H9 (cell line): ENCODE measurements at regions not wholly inside any gene's neighbourhood (a gene's known extent, or its start where the extent isn't known, plus 50 kb on each side); places are given as distances from the start of the nearest gene placed in this dataset.

Experiments used
- DNase-seq: peaks from one replicate; pipeline ENCODE4 v3.0.0-alpha.2; 2017
- H2AFZ ChIP-seq: one replicate; pipeline ENCODE4 v1.6.1; 2013; ENCODE audit warnings: mild to moderate bottlenecking, low read length, control low read depth, moderate library complexity
- H2AK5ac ChIP-seq: 2 replicates; pipeline ENCODE4 v1.6.1; 2013; ENCODE audit warnings: low read length, control low read depth, mixed read lengths; ENCODE audit not compliant: insufficient read length
- H2BK120ac ChIP-seq: one replicate; pipeline ENCODE4 v1.6.1; 2013; ENCODE audit warnings: low read depth, mild to moderate bottlenecking, low read length, control low read depth, inconsistent platforms; ENCODE audit not compliant: poor library complexity, severe bottlenecking
- H2BK12ac ChIP-seq: 2 replicates; pipeline ENCODE4 v1.6.1; 2013; ENCODE audit warnings: low read length, control low read depth, mixed read lengths, low read depth; ENCODE audit not compliant: insufficient read length
- H2BK15ac ChIP-seq: 2 replicates; pipeline ENCODE4 v1.6.1; 2013; ENCODE audit warnings: low read depth, low read length, control low read depth
- H2BK20ac ChIP-seq: one replicate; pipeline ENCODE4 v1.6.1; 2013; ENCODE audit warnings: low read depth, mild to moderate bottlenecking, low read length, control low read depth, inconsistent platforms; ENCODE audit not compliant: poor library complexity, severe bottlenecking
- H2BK5ac ChIP-seq: 2 replicates; pipeline ENCODE4 v1.6.1; 2013; ENCODE audit warnings: low read length, control low read depth, mixed read lengths; ENCODE audit not compliant: insufficient read length
- H3K14ac ChIP-seq: 2 replicates; pipeline ENCODE4 v1.6.1; 2013; ENCODE audit warnings: low read length, control low read depth; ENCODE audit not compliant: insufficient read depth
- H3K18ac ChIP-seq: 2 replicates; pipeline ENCODE4 v1.6.1; 2013; ENCODE audit warnings: low read depth, mild to moderate bottlenecking, mixed read lengths, low read length, control low read depth; ENCODE audit not compliant: insufficient read length
- H3K23ac ChIP-seq: 2 replicates; pipeline ENCODE4 v1.6.1; 2013; ENCODE audit warnings: low read length, control low read depth, mixed read lengths, low read depth; ENCODE audit not compliant: insufficient read length
- H3K23me2 ChIP-seq: 2 replicates; pipeline ENCODE4 v1.6.1; 2013; ENCODE audit warnings: low read depth, mild to moderate bottlenecking, mixed read lengths, low read length, control low read depth; ENCODE audit not compliant: insufficient read length, poor library complexity, severe bottlenecking
- H3K27ac ChIP-seq: 2 replicates; pipeline ENCODE4 v1.5.1; 2013; ENCODE audit warnings: low read length, control low read depth, mixed read lengths, low read depth; ENCODE audit not compliant: insufficient read length
- H3K27me3 ChIP-seq: 2 replicates; pipeline ENCODE4 v1.6.1; 2013; ENCODE audit warnings: low read length, control low read depth, inconsistent platforms; ENCODE audit not compliant: insufficient read depth
- H3K4ac ChIP-seq: 2 replicates; pipeline ENCODE4 v1.6.1; 2013; ENCODE audit warnings: low read depth, mild to moderate bottlenecking, control low read depth, inconsistent platforms, low read length, moderate library complexity
- H3K4me1 ChIP-seq: 2 replicates; pipeline ENCODE4 v1.6.1; 2013; ENCODE audit warnings: low read length, control low read depth, inconsistent platforms; ENCODE audit not compliant: insufficient read depth
- H3K4me2 ChIP-seq: 2 replicates; pipeline ENCODE4 v1.6.1; 2013; ENCODE audit warnings: low read length, control low read depth, mixed read lengths; ENCODE audit not compliant: insufficient read length, insufficient read depth
- H3K56ac ChIP-seq: 2 replicates; pipeline ENCODE4 v1.6.1; 2013; ENCODE audit warnings: low read depth, mild to moderate bottlenecking, mixed read lengths, low read length, control low read depth; ENCODE audit not compliant: insufficient read length
- H3K79me1 ChIP-seq: 2 replicates; pipeline ENCODE4 v1.6.1; 2013; ENCODE audit warnings: low read depth, mild to moderate bottlenecking, moderate library complexity, low read length, control low read depth, inconsistent platforms; ENCODE audit not compliant: insufficient read depth, poor library complexity, severe bottlenecking
- H3K79me2 ChIP-seq: 2 replicates; pipeline ENCODE4 v1.6.1; 2013; ENCODE audit warnings: low read length, control low read depth, inconsistent platforms; ENCODE audit not compliant: insufficient read depth
- H3K9ac ChIP-seq: 2 replicates; pipeline ENCODE4 v1.6.1; 2013; ENCODE audit warnings: low read length, control low read depth, mixed read lengths; ENCODE audit not compliant: insufficient read length; ENCODE audit errors: extremely low read depth
- H3K9me3 ChIP-seq: one replicate; pipeline ENCODE4 v1.6.1; 2013; ENCODE audit warnings: low read depth, low read length, inconsistent platforms; ENCODE audit not compliant: control insufficient read depth
- H3T11ph ChIP-seq: one replicate; pipeline ENCODE4 v1.6.1; 2013; ENCODE audit warnings: mild to moderate bottlenecking, low read length, control low read depth, inconsistent platforms
- H4K20me1 ChIP-seq: one replicate; pipeline ENCODE4 v1.6.1; 2013; ENCODE audit not compliant: control insufficient read depth, insufficient read length, insufficient read depth
- H4K5ac ChIP-seq: 2 replicates; pipeline ENCODE4 v1.6.1; 2013; ENCODE audit warnings: low read depth, mild to moderate bottlenecking, mixed read lengths, low read length, control low read depth; ENCODE audit not compliant: insufficient read length
- H4K8ac ChIP-seq: replicated peaks from 2 replicates; pipeline ENCODE4 v1.6.1; 2013; ENCODE audit warnings: low read length, control low read depth, mixed read lengths, low read depth; ENCODE audit not compliant: insufficient read length
- H4K91ac ChIP-seq: 2 replicates; pipeline ENCODE4 v1.6.1; 2013; ENCODE audit warnings: low read depth, mild to moderate bottlenecking, moderate library complexity, mixed read lengths, low read length, control low read depth; ENCODE audit not compliant: insufficient read length
- H3K27ac Mint-ChIP-seq, 3 experiments: 2 replicates in 2 of 3; 3 replicates in 1 of 3; pipeline ENCODE4 v1.8.0; 2020 to 2021; ENCODE audit warnings: mixed read lengths in 3 of 3, mild to moderate bottlenecking in 1 of 3, moderate library complexity in 1 of 3
- H3K27me3 Mint-ChIP-seq: 2 replicates; pipeline ENCODE4 v1.8.0; 2021; ENCODE audit warnings: low read depth, mild to moderate bottlenecking, moderate library complexity, mixed read lengths
- H3K36me3 Mint-ChIP-seq, 3 experiments: 2 replicates in 2 of 3; 3 replicates in 1 of 3; pipeline ENCODE4 v1.8.0; 2020 to 2021; ENCODE audit warnings: low read depth in 3 of 3, mixed read lengths in 3 of 3; ENCODE audit not compliant: insufficient read depth in 1 of 3
- H3K4me1 Mint-ChIP-seq, 2 experiments: 2 replicates each; pipeline ENCODE4 v1.8.0; 2020; ENCODE audit warnings: mixed read lengths in 2 of 2
- H3K4me3 Mint-ChIP-seq, 2 experiments: 2 replicates in 1 of 2; 3 replicates in 1 of 2; pipeline ENCODE4 v1.8.0; 2020 to 2021; ENCODE audit warnings: mild to moderate bottlenecking in 2 of 2, mixed read lengths in 2 of 2, moderate library complexity in 1 of 2
- H3K9me3 Mint-ChIP-seq, 2 experiments: 2 replicates in 1 of 2; 3 replicates in 1 of 2; pipeline ENCODE4 v1.8.0; 2020; ENCODE audit warnings: mild to moderate bottlenecking in 2 of 2, mixed read lengths in 2 of 2, moderate library complexity in 1 of 2
- CTCF ChIP-seq: fragments of 200-600 bp; sonication (generic); conservative IDR thresholded peaks from 3 replicates; pipeline ENCODE4 v1.8.0; 2021; ENCODE audit warnings: antibody characterized with exemption, mild to moderate bottlenecking
- WGBS: extraction: QIAGEN DNeasy Blood & Tissue Kit; methylation state at CpG from one replicate; pipeline ENCODE4 v1.1.7; 2013; ENCODE audit warnings: missing lambda C conversion rate, low lambda C conversion rate, mixed read lengths; ENCODE audit not compliant: insufficient read length; ENCODE audit errors: extremely low coverage; 5-methylcytosine and 5-hydroxymethylcytosine counted together

GRCh38 chr10:44830022-44830421 is 81.1 kb upstream of the TMEM72 start:
- Histone ChIP-seq H4K20me1 (no peaks in the 10 kb centered on the region), H3K14ac (no peak overlapping the region), H2AK5ac (no peak overlapping the region), H2BK120ac (no peak overlapping the region), H3K9me3 (no peaks in the 10 kb centered on the region), H3K23ac (no peak overlapping the region), H3K4me1 (no peaks in the 10 kb centered on the region), H3K79me1 (no peaks in the 10 kb centered on the region), H3K18ac (no peak overlapping the region), H3K56ac (no peak overlapping the region), H2BK12ac (no peak overlapping the region), H3K27ac (no peak overlapping the region), H3K9ac (no peak overlapping the region), H2BK20ac (no peak overlapping the region), H4K8ac (no peak overlapping the region), H2BK5ac (no peak overlapping the region), H4K5ac (no peak overlapping the region), H2AFZ (no peak overlapping the region), H3K4ac (no peak overlapping the region), H3T11ph (no peak overlapping the region), H2BK15ac (no peak overlapping the region), H3K4me2 (no peak overlapping the region), H3K27me3 (no peaks in the 10 kb centered on the region), H4K91ac (no peak overlapping the region), H3K23me2 (peaks cover 2% of the 10 kb centered on the region), H3K79me2 (no peaks in the 10 kb centered on the region)
- Mint-ChIP-seq H3K36me3 (no peaks in the 10 kb centered on the region; a peak in 1 of 7 replicates), H3K9me3 (no peaks in the 10 kb centered on the region), H3K27me3 (peaks cover 3% of the 10 kb centered on the region; the same call in 1 of the 2 replicates), H3K4me3 (no peak overlapping the region), H3K4me1 (peaks cover 15 to 22% of the 10 kb centered on the region in 2 experiments), H3K27ac (no peak overlapping the region)
- DNase-seq = no peak
- no CpG with 5 or more reads among the region's 4 CpGs for WGBS
- no peak for TF ChIP-seq CTCF
